ENCODE measurements at regions not wholly inside any gene's neighbourhood (a gene's known extent, or its start where the extent isn't known, plus 50 kb on each side); places are given as distances from the start of the nearest gene placed in this dataset.

GRCh38 chr4:28238876-28239275 is 1378.2 kb downstream of the STIM2 start:
- H3K4me3 ChIP-seq (ENCODE audit: low read depth, low read length) = no peak overlapping the region
- DNase-seq (ENCODE audit: low read depth) = no peak
- TF ChIP-seq, protein P1, sequence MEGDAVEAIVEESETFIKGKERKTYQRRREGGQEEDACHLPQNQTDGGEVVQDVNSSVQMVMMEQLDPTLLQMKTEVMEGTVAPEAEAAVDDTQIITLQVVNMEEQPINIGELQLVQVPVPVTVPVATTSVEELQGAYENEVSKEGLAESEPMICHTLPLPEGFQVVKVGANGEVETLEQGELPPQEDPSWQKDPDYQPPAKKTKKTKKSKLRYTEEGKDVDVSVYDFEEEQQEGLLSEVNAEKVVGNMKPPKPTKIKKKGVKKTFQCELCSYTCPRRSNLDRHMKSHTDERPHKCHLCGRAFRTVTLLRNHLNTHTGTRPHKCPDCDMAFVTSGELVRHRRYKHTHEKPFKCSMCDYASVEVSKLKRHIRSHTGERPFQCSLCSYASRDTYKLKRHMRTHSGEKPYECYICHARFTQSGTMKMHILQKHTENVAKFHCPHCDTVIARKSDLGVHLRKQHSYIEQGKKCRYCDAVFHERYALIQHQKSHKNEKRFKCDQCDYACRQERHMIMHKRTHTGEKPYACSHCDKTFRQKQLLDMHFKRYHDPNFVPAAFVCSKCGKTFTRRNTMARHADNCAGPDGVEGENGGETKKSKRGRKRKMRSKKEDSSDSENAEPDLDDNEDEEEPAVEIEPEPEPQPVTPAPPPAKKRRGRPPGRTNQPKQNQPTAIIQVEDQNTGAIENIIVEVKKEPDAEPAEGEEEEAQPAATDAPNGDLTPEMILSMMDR (IDR thresholded peaks at IDR 0.05; ENCODE audit: insufficient read depth, low read depth, low read length) = no peak

GRCh38 chr4:28241021-28241420 is 1380.4 kb downstream of the STIM2 start:
- TF ChIP-seq, protein P1 (IDR thresholded peaks at IDR 0.05; ENCODE audit: insufficient read depth, low read depth, low read length) = no peak
- DNase-seq (ENCODE audit: low read depth) = no peak
- H3K4me3 ChIP-seq (ENCODE audit: low read depth, low read length) = no peak overlapping the region

- no peak overlapping the region for H3K4me3 ChIP-seq (ENCODE audit: low read depth, low read length)
- no peak for DNase-seq (ENCODE audit: low read depth)
- TF ChIP-seq, protein P1 (IDR thresholded peaks at IDR 0.05; ENCODE audit: insufficient read depth, low read depth, low read length) = no peak
Measured at GRCh38 chr4:28247805-28248204, 1387.2 kb downstream of the STIM2 start.

DNA sequence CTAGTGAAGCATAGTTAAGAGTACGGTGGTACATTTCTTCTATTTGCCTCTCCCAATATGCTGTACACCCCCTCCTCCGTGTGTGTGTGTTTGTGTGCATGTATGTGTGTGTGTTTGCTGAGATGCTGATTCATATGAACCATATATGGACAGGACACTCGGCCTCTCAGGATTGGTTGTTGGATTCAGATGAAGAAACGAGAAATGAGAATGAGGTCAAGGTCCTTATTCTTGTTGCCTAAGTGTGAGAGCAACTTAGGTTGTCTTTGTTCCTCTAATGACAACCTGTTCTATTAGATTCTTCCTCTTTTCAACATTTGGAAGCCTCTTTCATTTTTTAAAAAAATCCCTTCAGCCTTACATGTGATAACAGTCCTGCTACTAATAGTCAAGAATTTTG is 1387.6 kb downstream of the STIM2 start:
- no peak overlapping the region for H3K4me3 ChIP-seq (ENCODE audit: low read depth, low read length)
- DNase-seq (ENCODE audit: low read depth) = no peak
- TF ChIP-seq, protein P1 (IDR thresholded peaks at IDR 0.05; ENCODE audit: insufficient read depth, low read depth, low read length) = no peak

GRCh38 chr4:28250646-28251045 is 1390.0 kb downstream of the STIM2 start:
- DNase-seq (ENCODE audit: low read depth) = no peak
- no peak overlapping the region for H3K4me3 ChIP-seq (ENCODE audit: low read depth, low read length)
- TF ChIP-seq, protein P1 (IDR thresholded peaks at IDR 0.05; ENCODE audit: insufficient read depth, low read depth, low read length) = no peak

GRCh38 chr4:28251831-28252230 is 1391.2 kb downstream of the STIM2 start:
- DNase-seq (ENCODE audit: low read depth) = no peak
- no peak overlapping the region for H3K4me3 ChIP-seq (ENCODE audit: low read depth, low read length)
- TF ChIP-seq, protein P1 (IDR thresholded peaks at IDR 0.05; ENCODE audit: insufficient read depth, low read depth, low read length) = no peak

GRCh38 chr4:28254003-28254402 is 1393.4 kb downstream of the STIM2 start:
- no peak for DNase-seq (ENCODE audit: low read depth)
- TF ChIP-seq, protein P1 (IDR thresholded peaks at IDR 0.05; ENCODE audit: insufficient read depth, low read depth, low read length) = no peak
- no peak overlapping the region for H3K4me3 ChIP-seq (ENCODE audit: low read depth, low read length)
